ENCODE measurements at regions not wholly inside any gene's neighbourhood (a gene's known extent, or its start where the extent isn't known, plus 50 kb on each side); places are given as distances from the start of the nearest gene placed in this dataset.

DNA sequence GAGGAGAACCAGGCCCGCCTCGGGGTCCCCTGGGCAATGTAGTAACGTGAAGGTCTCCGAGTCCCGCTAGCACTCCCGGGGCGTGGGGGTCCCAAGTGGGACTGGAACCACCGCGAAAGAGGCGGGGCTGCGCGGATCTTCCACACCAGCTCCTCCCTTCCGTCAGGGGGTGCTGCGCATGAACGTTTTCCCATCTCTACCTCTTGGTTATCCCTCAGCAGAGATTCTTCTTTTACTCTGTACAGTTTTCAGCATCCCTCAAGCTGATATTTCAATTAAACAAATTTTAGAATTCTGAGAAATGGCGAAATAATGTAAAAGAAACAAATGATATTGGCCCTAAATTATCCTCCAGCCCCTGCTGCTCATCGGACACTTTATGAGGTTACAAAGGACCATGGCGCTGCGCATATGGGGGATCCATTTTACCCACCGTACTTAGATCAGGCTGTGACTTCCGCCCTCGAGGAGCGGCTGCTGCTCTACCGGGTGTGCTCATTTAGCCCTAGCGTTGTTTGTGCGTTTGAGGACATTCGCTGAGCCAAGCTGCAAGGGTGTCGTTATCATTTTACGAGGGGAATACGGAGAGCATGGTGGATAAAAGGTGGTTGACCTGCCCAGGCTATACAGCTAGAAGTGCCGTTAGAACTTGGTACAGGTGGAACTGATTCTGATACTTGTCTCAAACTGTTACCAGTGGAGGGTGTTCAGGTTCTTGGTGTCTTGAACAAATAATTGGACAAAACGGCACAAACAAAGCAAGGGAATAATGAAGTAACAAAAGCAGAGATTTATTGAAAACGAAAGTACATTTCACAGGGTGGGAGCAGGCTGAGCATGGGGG lies 75.2 kb upstream of the CHD6 start (continued):
- TF ChIP-seq, protein P1, sequence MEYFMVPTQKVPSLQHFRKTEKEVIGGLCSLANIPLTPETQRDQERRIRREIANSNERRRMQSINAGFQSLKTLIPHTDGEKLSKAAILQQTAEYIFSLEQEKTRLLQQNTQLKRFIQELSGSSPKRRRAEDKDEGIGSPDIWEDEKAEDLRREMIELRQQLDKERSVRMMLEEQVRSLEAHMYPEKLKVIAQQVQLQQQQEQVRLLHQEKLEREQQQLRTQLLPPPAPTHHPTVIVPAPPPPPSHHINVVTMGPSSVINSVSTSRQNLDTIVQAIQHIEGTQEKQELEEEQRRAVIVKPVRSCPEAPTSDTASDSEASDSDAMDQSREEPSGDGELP (IDR thresholded peaks at IDR 0.05; ENCODE audit: borderline replicate concordance, low read depth), result peak; percentile 60; the same call in 1 of the 2 replicates
- peak; percentile 86 for TF ChIP-seq TBL1XR1 (IDR thresholded peaks at IDR 0.05; ENCODE audit: borderline replicate concordance, low read length, partially characterized antibody)
- no peak for TF ChIP-seq EZH2 (conservative IDR thresholded peaks at IDR 0.05; ENCODE audit: low read depth, low read length)
- peak; percentile 93; the same call in 1 of the 2 replicates for TF ChIP-seq ZNF670 (CRISPR knock-in tag; IDR thresholded peaks at IDR 0.05; ENCODE audit: borderline replicate concordance)
- TF ChIP-seq MEIS1 (CRISPR knock-in tag; IDR thresholded peaks at IDR 0.05; ENCODE audit: borderline replicate concordance), result peak; percentile 89
- no peak; the same call in 1 of the 2 replicates for TF ChIP-seq ZNF552 (CRISPR knock-in tag; IDR thresholded peaks at IDR 0.05; ENCODE audit: borderline replicate concordance)
- TF ChIP-seq ZNF124 (CRISPR knock-in tag; IDR thresholded peaks at IDR 0.05), result peak; percentile 98
- TF ChIP-seq, protein P2, sequence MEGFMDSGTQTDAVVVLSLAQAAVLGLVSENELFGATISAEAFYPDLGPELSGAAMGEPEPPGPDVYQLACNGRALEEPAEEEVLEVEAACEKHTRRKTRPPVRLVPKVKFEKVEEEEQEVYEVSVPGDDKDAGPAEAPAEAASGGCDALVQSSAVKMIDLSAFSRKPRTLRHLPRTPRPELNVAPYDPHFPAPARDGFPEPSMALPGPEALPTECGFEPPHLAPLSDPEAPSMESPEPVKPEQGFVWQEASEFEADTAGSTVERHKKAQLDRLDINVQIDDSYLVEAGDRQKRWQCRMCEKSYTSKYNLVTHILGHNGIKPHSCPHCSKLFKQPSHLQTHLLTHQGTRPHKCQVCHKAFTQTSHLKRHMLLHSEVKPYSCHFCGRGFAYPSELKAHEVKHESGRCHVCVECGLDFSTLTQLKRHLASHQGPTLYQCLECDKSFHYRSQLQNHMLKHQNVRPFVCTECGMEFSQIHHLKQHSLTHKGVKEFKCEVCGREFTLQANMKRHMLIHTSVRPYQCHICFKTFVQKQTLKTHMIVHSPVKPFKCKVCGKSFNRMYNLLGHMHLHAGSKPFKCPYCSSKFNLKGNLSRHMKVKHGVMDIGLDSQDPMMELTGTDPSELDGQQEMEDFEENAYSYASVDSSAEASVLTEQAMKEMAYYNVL (CRISPR knock-in tag; IDR thresholded peaks at IDR 0.05; ENCODE audit: borderline replicate concordance), result no peak; the same call in 1 of the 2 replicates
- TF ChIP-seq AHR (CRISPR knock-in tag; IDR thresholded peaks at IDR 0.05), result peak; percentile 96; the same call in 1 of the 2 replicates
- TF ChIP-seq ZNF44 (CRISPR knock-in tag; IDR thresholded peaks at IDR 0.05), result peak; percentile 97; the same call in 1 of the 2 replicates
- peak; percentile 86 for TF ChIP-seq TAF1 (CRISPR knock-in tag; IDR thresholded peaks at IDR 0.05)
- peak; percentile 92; the same call in 1 of the 2 replicates for TF ChIP-seq ZNF839 (CRISPR knock-in tag; IDR thresholded peaks at IDR 0.05; ENCODE audit: borderline replicate concordance)
- TF ChIP-seq NR2F2 (IDR thresholded peaks at IDR 0.05; ENCODE audit: borderline replicate concordance, low read depth), result peak; percentile 61; the same call in 1 of the 2 replicates
- peak; percentile 63 for TF ChIP-seq ZFY (CRISPR knock-in tag; IDR thresholded peaks at IDR 0.05)
- no peak for TF ChIP-seq TBX3 (IDR thresholded peaks at IDR 0.05; ENCODE audit: borderline replicate concordance)
- TF ChIP-seq, protein P3, sequence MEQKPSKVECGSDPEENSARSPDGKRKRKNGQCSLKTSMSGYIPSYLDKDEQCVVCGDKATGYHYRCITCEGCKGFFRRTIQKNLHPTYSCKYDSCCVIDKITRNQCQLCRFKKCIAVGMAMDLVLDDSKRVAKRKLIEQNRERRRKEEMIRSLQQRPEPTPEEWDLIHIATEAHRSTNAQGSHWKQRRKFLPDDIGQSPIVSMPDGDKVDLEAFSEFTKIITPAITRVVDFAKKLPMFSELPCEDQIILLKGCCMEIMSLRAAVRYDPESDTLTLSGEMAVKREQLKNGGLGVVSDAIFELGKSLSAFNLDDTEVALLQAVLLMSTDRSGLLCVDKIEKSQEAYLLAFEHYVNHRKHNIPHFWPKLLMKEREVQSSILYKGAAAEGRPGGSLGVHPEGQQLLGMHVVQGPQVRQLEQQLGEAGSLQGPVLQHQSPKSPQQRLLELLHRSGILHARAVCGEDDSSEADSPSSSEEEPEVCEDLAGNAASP (CRISPR knock-in tag; IDR thresholded peaks at IDR 0.05; ENCODE audit: borderline replicate concordance), result peak; percentile 87; the same call in 1 of the 2 replicates
- TF ChIP-seq NCOA5 (CRISPR knock-in tag; IDR thresholded peaks at IDR 0.05), result no peak
- peak; percentile 98 for TF ChIP-seq YEATS4 (CRISPR knock-in tag; IDR thresholded peaks at IDR 0.05; ENCODE audit: borderline replicate concordance)
- TF ChIP-seq, protein P4, sequence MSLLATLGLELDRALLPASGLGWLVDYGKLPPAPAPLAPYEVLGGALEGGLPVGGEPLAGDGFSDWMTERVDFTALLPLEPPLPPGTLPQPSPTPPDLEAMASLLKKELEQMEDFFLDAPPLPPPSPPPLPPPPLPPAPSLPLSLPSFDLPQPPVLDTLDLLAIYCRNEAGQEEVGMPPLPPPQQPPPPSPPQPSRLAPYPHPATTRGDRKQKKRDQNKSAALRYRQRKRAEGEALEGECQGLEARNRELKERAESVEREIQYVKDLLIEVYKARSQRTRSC (CRISPR knock-in tag; IDR thresholded peaks at IDR 0.05; ENCODE audit: low read depth), result 0 out of 2 replicates have a peak, but pooled peaks have one; percentile 82
- TF ChIP-seq YY1 (IDR thresholded peaks at IDR 0.05; ENCODE audit: insufficient read depth, insufficient replicate concordance, low read depth, low read length), result peak; percentile 100
- TF ChIP-seq ZNF34 (CRISPR knock-in tag; IDR thresholded peaks at IDR 0.05; ENCODE audit: borderline replicate concordance), result peak; percentile 98; the same call in 1 of the 2 replicates
- TF ChIP-seq JUNB (CRISPR knock-in tag; IDR thresholded peaks at IDR 0.05; ENCODE audit: borderline replicate concordance), result no peak
- TF ChIP-seq SAP130 (CRISPR knock-in tag; IDR thresholded peaks at IDR 0.05; ENCODE audit: low read depth), result peak; percentile 94
- TF ChIP-seq, protein P5, sequence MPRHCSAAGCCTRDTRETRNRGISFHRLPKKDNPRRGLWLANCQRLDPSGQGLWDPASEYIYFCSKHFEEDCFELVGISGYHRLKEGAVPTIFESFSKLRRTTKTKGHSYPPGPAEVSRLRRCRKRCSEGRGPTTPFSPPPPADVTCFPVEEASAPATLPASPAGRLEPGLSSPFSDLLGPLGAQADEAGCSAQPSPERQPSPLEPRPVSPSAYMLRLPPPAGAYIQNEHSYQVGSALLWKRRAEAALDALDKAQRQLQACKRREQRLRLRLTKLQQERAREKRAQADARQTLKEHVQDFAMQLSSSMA (CRISPR knock-in tag; IDR thresholded peaks at IDR 0.05), result peak; percentile 78; the same call in 1 of the 2 replicates
